HG03558 (cell line): ENCODE measurements at regions not wholly inside any gene's neighbourhood (a gene's known extent, or its start where the extent isn't known, plus 50 kb on each side); places are given as distances from the start of the nearest gene placed in this dataset.
"Not testable (repeated sequence)": the region's sequence is repeated elsewhere in the genome, so short reads cannot be mapped to it uniquely, and the experiment has no call there.

Experiments used
- ATAC-seq: cut with Tn5 transposase; IDR thresholded peaks from one replicate; pipeline ENCODE4 v1.9.1; 2021; ENCODE audit warnings: moderate number of reproducible peaks; ENCODE audit not compliant: unreplicated experiment; ENCODE audit errors: extremely low read depth

DNA sequence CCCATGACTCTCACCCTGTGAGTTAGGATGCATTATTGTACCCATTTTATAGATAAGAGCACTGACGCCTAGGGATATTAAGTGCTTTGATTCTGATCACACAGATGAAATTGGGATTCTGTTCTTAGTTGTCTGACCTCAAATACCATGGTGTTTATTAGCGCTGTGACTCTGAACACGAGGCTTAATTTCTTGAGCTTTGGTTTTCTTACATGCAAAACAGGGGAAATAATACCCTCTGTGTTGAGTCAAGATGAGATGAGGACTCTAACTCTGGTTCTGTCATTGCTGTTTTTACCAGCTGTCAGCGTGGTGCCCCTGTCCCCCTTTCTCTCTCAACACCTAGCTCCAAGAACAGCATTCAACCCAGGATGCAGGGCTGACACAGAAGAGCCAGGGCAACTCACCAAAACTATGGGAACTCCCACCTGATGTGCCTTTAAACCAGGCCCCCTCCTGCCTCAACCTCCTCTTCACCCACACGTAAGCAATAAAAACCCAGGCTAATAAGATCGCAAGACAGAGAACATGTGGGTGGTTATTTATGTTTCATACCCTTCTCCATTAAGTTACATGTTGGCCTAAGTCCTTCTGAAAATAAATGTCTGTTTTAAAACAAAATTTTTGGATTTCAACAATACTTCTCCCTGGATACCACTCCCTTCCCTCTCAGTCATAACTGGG, 100.1 kb upstream of the SPATA12 start:
- no peak for ATAC-seq

DNA sequence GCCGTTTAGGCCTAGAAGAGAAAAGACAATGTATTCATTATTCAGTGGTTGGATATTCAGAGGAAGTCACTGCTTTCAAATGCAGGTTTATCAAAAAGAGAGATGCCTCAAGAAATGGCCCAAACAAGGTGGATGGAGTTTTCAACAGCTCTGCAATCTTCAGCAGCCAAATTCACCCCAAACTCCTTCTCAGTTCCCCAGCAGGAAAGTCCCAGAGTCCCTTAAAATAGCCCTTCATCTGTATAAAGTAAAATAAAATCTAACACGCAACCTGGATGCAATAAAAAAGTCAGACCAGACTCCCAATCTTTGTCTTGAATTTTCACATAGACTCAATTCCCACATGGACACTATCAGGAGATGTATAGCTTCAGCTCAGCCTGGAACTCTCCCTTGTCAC, 101.6 kb upstream of the SPATA12 start:
- no peak for ATAC-seq

DNA sequence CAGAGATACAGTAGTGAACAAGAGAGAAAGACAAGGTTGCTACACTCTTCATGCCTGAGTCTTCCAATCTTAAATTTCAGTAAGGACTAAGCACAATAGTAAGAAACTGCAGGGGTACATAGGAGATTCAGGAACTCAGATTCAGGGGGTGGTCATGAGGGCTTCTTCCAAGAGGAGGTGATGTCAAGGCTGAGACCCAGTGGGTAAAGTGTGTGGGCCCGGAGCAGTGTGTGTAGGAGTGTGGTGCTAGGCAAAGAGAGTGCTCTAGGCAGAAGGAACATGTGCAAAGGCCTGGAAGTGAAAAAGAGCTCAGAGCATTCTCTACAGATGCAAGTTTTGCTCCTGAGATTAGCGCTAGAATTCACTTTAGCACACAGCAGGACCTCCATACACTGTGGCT, 102.9 kb upstream of the SPATA12 start:
- no peak for ATAC-seq

DNA sequence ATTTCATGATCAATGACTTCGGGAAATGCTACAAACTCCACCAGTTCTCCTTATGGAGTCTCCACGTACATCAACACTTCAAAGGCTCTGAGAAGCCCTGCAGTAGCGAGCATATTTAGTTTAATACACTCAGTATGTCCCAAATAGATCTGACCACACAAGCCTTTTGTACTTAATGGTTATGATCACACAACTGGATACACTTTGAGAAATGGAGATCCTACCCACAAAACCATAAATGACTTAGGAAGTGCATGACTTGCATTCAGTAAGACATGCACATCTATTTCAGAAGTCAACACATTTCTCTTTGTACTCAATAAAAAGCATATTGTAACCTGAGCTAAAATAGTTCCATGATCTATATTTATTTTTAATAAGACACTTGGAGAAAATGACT, 103.6 kb upstream of the SPATA12 start:
- no peak for ATAC-seq

DNA sequence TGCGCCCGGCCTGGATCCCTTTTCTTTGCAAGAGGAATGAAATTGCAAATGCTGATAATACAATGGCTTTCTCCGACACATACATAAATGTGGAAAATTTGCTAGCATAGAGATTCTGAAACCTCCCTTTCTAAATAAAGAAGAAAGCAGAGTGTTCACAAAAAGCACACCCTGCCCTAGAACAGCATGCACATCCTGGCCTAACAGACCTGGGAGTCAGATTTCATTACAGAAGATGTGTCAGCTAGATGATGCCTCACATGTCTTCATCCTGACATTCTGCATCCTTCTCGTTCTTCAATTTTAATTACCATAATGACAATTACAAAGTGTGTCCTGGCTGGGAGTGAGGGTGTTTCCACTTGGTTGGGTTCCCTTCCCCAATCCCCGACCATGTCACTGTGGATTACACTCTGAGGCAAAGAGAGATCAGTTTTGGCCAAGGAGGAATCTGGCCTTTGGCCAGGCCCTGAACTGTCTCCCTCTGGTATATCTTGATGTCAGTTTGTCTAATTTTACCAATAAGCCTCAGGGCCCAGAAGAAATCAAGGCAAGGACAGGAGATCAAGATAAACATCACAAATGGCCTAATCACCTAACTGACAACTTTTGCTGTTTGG, 104.9 kb upstream of the SPATA12 start:
- ATAC-seq: no peak

DNA sequence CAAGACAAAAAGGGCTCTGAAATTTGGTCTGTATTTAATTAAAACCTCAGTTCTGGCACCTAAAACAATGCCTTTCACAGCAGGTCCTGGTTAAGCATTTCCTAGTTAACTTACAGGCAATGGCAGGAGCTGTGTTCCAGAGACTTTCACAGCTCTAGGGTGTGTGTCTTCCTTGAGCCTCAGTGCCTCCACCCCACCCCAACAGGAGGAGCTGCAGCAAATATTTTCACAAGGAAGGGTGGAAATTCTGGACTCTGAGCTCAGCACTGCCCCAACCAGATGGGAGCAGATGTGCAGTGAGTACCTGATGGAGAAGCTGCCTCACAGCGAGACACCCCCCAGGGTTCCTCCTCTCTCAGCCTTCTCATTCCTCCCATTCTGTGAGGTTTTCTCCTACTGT, 106.3 kb upstream of the SPATA12 start:
- no peak for ATAC-seq

DNA sequence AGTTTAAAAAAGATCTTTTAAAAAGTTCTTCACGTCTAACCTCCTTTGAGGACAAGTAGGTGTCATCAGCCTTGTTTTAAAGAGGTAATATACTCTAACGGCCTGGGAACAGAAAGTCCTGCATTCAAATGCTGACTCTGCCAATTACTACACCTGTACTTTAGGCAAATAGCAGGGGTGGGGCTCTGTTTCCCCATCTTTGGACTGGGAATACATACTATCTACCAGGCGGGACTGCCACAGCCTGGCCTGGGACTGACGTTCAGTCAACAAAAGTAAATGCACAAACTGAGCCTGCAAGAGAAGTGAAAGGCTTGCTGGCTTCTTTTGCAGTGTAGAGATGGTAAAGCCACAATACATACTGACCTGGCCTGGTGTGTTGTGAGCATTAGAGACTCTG, 107.6 kb upstream of the SPATA12 start:
- no peak for ATAC-seq

DNA sequence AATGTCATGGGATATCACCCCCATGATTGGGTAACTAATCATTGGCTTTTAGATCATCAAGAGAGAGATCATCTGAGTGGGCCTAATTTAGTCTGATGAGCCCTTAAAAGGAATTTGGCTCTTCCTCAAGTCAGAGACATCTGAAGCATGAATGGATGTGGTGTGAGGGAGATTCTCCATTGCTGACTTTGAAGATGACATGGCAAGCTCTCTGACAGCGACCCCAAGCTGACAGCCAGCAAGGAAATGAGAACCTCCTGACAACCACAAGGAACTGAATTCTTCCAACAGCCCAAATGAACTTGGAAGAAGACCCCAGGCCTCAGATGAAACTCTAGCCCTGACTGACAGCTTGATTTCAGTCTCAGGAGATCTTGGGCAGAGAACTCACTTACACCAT, 108.4 kb upstream of the SPATA12 start:
- ATAC-seq: no peak

DNA sequence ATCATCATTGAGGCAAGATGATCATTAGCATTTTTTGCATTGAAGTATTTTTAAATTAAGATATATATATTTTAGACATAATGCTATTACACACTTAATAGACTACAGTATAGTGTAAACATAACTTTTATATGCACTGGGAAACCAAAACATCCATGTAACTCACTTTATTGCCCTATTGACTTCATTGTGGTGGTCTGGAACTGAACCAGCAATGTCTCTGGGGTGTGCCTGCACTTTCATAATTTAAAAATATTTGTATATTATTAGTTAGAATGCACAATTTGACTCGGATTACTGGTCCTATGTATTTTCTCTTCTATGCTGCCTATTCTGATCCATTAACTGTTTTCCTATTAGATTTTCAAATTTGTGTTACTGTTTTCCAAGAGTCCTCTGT, 109.1 kb upstream of the SPATA12 start:
- ATAC-seq: no peak

DNA sequence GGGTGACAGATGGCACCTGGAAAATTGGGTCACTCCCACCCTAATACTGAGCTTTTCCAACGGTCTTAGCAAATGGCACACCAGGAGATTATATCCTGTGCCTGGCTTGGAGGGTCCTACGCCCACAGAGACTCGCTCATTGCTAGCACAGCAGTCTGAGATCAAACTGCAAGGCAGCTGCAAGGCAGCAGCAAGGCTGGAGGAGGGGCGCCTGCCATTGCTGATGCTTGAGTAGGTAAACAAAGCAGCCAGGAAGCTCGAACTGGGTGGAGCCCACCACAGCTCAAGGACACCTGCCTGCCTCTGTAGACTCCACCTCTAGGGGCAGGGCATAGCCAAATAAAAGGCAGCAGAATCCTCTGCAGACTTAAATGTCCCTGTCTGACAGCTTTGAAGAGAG, 115.1 kb upstream of the SPATA12 start:
- not testable (repeated sequence) for ATAC-seq

DNA sequence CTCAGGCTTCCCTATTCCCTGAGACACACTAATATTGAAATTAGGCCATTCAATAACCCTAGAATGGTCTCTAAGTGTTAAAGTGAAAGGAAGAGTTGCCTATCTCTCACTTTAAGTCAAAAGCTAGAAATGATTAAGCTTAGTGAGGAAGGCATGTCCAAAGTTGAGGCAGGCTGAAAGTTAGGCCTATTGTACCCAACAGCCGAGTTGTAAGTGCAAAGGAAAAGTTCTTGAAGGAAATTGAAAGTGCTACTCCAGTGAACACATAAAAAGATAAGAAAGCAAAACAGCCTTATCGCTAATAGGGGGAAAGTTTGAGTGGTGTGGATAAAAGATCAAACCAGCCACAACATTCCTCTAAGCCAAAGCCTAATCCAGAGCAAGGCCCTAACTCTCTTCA, 117.9 kb upstream of the SPATA12 start:
- ATAC-seq: no peak

DNA sequence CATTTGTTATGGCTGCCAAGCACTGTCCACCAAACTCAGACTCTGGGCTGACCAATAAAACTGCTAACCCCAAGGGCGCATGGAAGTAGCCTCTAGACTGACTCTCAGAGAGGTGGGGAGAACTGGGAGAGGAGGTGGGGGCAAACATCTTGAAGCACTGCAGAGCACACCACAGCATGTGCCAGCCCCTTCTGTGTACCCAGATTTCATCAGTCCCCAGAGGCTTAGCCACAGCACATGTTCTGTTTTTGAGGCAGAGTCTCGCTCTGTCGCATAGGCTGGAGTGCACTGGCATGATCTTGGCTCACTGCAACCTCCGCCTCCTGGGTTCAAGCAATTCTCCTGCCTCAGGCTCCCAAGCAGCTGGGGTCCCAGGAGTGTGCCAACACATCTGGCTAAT, 119.5 kb upstream of the SPATA12 start:
- ATAC-seq: no peak

DNA sequence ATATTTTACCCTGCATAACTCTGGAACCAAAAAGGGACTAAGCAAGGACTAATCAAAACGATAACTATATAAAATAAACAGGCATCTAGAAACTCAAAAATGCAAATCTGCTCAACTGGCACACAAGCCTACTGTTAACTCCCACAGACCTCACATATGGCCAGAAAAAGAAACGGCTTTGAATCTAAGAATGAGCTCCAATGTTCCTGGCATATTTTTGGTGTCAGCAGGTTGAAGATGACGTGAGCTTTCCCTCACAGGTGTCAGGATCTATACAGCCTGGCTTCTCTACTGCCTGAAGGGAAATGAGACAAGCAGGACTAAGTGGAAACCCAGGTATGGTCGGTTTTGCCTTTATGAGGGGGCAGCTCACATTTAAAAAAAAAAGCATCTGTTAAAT, 120.1 kb upstream of the SPATA12 start:
- ATAC-seq: no peak

DNA sequence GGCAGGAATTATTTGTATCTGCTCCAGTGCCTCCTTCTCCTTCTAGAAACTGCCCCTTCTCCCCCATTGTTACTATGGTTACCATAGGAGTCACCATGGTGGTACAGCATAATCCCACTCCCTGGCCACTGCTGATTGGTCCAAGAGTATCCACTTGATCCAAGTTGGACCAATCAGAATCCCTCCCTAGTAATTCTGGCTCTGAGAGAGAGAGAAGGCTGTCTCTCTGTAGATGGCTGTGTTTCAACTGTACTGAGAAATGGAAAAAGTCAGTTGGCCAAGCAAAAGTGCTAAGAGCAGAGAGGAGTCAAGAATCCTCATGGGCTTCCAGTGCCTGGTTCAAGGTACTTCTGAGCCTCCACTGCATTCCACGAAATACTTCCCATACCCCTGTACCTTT, 120.6 kb upstream of the SPATA12 start:
- no peak for ATAC-seq

DNA sequence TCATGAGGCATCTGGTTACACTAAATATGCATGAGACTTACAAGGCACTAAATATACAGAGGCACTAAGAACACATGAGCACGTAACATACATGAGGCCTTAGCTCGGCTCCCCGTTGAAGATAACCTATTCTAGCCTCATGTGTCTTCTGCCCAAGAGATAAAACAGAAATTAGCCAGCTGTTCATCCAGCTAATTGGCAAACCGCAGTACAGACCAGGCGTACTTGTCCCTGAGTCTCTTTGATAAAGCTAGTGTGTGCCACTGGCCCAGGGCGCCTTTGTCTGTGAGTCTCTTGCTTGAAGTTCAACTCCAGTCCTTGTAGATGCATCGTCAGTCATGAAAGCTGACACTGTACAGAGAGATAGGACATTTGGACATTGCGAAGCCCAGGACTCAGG, 121.9 kb upstream of the SPATA12 start:
- ATAC-seq: no peak

DNA sequence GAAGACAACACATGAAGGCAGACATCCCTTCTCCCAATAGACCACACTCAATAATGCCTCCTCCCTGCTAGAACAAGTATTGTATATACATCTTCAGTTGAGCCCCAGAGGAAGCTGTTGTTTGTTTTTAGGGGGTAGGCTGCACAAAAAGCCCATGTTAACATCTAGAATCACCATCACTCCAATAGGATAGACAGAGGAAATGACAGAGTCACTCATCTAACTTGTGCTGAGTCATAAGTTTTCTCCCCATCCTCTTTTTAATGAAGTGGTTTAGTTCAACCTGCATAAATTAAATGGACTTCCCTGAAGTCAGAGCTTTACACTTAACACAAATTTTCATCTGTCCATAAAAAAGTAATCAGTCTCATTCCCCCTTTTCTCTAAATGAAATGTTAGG, 122.9 kb upstream of the SPATA12 start:
- ATAC-seq: no peak

DNA sequence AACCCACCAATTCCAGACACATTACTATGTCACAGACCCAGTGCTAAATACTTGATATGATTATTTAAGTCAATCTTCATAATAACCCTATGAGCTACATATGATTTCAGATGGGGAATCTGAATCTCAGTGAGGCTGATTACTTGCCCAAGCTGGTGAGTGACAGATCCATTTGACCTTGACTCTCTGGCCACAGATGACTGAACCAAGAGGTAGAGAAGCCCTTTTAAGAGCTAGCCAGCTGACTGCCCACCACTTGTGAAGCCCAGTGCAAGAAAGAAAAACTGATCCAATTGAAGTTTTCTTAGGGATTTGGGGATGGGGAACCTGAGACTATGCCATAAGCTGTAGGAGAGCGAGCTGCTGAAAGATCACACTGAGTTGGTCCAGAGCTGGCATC, 124.7 kb upstream of the SPATA12 start:
- no peak for ATAC-seq

DNA sequence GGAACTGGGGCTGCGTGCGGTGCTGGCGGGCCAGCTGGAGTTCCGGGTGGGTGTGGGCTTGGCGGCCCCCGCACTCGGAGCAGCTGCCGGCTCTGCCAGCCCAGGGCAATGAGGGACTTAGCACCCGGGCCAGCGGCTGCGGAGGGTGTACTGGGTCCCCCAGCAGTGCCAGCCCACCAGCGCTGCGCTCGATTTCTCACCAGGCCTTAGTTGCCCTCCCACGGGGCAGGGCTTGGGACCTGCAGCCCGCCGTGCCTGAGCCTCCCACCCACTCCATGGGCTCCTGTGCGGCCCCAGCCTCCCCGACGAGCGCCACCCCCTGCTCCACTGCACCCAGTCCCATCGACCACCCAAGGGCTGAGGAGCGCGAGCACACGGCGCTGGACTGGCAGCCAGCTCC, 126.0 kb upstream of the SPATA12 start:
- ATAC-seq: not testable (repeated sequence)

DNA sequence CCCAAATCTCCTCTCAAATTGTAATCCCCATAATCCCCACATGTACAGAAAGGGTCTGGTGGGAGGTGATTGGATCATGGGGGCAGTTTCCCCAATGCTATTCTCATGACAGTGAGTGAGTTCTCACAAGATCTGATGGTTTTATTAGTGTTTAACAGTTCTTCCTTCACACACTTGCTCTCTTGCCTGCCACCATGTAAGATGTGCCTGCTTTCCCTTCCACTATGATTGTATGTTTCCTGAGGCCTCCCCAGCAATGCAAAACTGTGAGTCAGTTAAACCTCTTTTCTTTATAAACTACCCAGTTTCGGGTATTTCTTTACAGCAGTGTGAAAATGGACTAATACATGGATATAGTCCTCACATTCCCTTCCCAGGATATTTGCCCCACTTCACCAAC, 126.7 kb upstream of the SPATA12 start:
- no peak for ATAC-seq

DNA sequence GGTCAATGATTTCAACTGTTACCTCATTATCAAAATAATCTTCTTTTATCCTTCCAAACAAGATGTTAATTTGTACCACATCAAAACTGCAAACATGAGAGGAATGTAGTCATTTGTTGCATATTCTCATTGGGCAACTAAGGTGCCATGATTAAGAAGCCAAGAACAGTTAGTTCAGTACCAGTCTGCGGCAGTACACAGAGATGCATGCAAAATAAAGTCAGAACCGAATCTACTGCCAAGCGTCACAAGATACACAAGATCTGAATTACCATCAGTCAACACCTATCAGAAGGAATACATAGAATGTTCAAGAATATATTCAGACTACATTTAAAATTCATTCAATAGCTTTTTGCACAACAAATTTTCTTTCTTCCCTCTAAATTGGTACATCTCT, 127.6 kb upstream of the SPATA12 start:
- ATAC-seq: no peak

DNA sequence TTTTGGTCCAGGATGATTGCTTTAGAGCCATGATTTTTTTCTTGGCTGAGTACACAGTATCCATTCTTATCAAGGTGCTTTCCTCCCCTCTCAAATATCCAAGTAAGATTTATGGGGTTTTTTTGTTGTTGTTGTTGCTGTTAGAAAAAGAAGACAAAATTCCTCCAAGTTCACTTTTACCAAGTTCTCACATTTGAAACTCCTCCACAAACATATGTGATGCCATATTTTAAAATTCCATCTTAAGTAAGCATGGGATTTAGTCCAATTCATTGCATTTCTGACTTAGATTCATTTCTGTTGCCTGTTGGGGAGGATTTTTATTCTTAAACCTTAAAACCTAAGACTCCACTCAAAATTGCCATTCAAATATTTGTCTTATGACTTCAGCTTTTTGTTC, 128.6 kb upstream of the SPATA12 start:
- no peak for ATAC-seq

DNA sequence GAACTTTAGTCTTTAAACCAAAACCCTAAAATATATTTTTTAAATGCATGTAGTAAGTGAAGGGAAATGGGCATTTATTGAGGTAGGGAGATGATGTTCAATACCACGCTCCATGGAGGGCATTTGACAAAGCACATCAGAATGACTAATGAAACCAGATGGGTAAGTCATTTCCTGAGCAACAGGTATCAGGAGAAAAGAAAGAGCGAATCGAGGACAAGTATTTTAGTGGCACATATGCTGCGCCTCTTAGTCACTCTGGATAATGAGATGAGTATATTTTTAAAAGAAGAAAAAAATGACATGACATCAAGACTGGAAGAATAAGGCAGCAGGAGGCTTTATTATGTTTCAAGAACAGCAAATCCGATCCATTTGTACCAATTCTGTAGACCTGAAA, 129.0 kb upstream of the ARHGEF3 start:
- ATAC-seq: no peak
